ENCODE measurements at regions not wholly inside any gene's neighbourhood (a gene's known extent, or its start where the extent isn't known, plus 50 kb on each side); places are given as distances from the start of the nearest gene placed in this dataset.

- DNase-seq (no peak), FAIRE-seq (no peak)
- Histone ChIP-seq H3K9me3 (ENCODE audit: control insufficient read depth in 2 of 2, insufficient read depth in 1 of 2, low read depth in 1 of 2, low read length in 1 of 2) (no peaks in the 10 kb centered on the region), H3K36me3 (ENCODE audit: control insufficient read depth in 3 of 3, insufficient read depth in 2 of 3, low read depth in 1 of 3, low read length in 3 of 3) (no peaks in the 10 kb centered on the region), H3K27me3 (ENCODE audit: control insufficient read depth in 3 of 3, insufficient read depth in 3 of 3, low read length in 3 of 3) (peaks cover 0 to 3% (median 0%) of the 10 kb centered on the region in 3 donors), H3K4me3 (ENCODE audit: low read depth in 1 of 3, low read length in 3 of 3) (no peak overlapping the region), H3K27ac (ENCODE audit: low read depth in 1 of 3, low read length in 2 of 3) (peak overlapping the region in 1 of 3 donors; percentile 45), H3K4me1 (ENCODE audit: control insufficient read depth in 3 of 3, insufficient read depth in 2 of 3, low read depth in 1 of 3, low read length in 2 of 3) (peaks cover 0 to 12% (median 0%) of the 10 kb centered on the region in 3 donors)
- 86 to 87% (median 87%) methylated on average over 11 of the region's 11 CpGs for WGBS, 3 donors
These were observed 183.6 kb upstream of the GLI2 start for GRCh38 chr2:120552079-120552478.

GRCh38 chr2:120552800-120553481, 182.7 kb upstream of the GLI2 start:
- DNase-seq (peak; percentile 87 to 91), FAIRE-seq (no peak)
- WGBS, 3 donors: 4 to 12% (median 6%) methylated on average over 24 of the region's 24 CpGs
- peaks cover 0 to 5% (median 0%) of the 10 kb centered on the region in 3 donors for H3K4me1 ChIP-seq (ENCODE audit: control insufficient read depth in 3 of 3, insufficient read depth in 2 of 3, low read depth in 1 of 3, low read length in 2 of 3)
- no peaks in the 10 kb centered on the region for H3K36me3 ChIP-seq (ENCODE audit: control insufficient read depth in 3 of 3, insufficient read depth in 2 of 3, low read depth in 1 of 3, low read length in 3 of 3)
- H3K27ac ChIP-seq (ENCODE audit: low read depth in 1 of 3, low read length in 2 of 3): no peak overlapping the region
- peaks cover 0 to 3% (median 0%) of the 10 kb centered on the region in 3 donors for H3K27me3 ChIP-seq (ENCODE audit: control insufficient read depth in 3 of 3, insufficient read depth in 3 of 3, low read length in 3 of 3)
- H3K4me3 ChIP-seq (ENCODE audit: low read depth in 1 of 3, low read length in 3 of 3): no peak overlapping the region
- H3K9me3 ChIP-seq (ENCODE audit: control insufficient read depth in 2 of 2, insufficient read depth in 1 of 2, low read depth in 1 of 2, low read length in 1 of 2): no peaks in the 10 kb centered on the region

DNA sequence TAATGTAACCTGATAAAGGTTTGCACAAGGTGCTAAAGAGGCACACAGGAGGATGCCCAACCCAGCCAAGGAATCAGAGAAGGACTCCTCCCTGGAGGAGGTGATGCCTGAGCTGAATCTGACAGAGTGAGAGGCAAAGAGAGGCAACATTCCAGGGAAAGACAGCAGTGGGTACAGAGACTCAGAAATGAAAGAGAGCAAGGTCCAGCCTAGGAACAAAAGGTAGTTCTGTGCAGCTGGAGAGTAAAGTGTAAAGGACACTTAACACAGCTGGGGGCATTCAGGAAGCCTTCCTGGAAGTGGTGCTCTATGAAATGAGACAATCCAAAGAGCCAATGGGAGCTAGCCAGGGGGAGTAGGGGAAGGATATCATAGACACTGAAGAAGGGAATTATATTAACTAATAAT, 181.0 kb upstream of the GLI2 start:
- Histone ChIP-seq H3K27ac (ENCODE audit: low read depth in 1 of 3, low read length in 2 of 3) (no peak overlapping the region), H3K4me3 (ENCODE audit: low read depth in 1 of 3, low read length in 3 of 3) (no peak overlapping the region), H3K36me3 (ENCODE audit: control insufficient read depth in 3 of 3, insufficient read depth in 2 of 3, low read depth in 1 of 3, low read length in 3 of 3) (no peaks in the 10 kb centered on the region), H3K4me1 (ENCODE audit: control insufficient read depth in 3 of 3, insufficient read depth in 2 of 3, low read depth in 1 of 3, low read length in 2 of 3) (peaks cover 0 to 5% (median 0%) of the 10 kb centered on the region in 3 donors), H3K9me3 (ENCODE audit: control insufficient read depth in 2 of 2, insufficient read depth in 1 of 2, low read depth in 1 of 2, low read length in 1 of 2) (no peaks in the 10 kb centered on the region), H3K27me3 (ENCODE audit: control insufficient read depth in 3 of 3, insufficient read depth in 3 of 3, low read length in 3 of 3) (peaks cover 0 to 3% (median 0%) of the 10 kb centered on the region in 3 donors)
- DNase-seq (peak in 1 of 2 donors; percentile 13), FAIRE-seq (no peak)

DNA sequence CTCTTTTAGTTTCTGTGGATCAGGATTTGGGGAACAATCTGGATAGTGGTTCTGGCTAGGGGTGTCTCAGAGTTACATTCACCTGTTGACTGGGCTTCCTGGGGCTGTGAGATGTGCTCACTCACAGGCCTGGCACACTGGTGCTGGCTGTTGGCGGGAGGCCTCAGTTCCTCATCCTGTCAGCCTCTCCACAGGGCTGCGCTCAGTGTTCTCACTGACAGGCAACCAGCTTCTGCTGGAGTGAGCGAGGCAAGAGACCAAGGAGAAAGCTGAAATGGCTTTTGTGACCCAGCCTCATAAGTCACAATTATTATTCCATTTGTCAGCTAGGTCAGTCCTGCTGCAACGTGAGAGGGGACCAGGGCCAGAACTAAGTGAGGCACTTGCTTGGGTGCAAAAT, 180.6 kb upstream of the GLI2 start:
- no peak for FAIRE-seq
- no peaks in the 10 kb centered on the region for H3K9me3 ChIP-seq (ENCODE audit: control insufficient read depth in 2 of 2, insufficient read depth in 1 of 2, low read depth in 1 of 2, low read length in 1 of 2)
- peaks cover 0 to 3% (median 0%) of the 10 kb centered on the region in 3 donors for H3K27me3 ChIP-seq (ENCODE audit: control insufficient read depth in 3 of 3, insufficient read depth in 3 of 3, low read length in 3 of 3)
- WGBS, 3 donors: 76 to 91% (median 81%) methylated on average over 4 of the region's 4 CpGs
- peaks cover 0 to 5% (median 0%) of the 10 kb centered on the region in 3 donors for H3K4me1 ChIP-seq (ENCODE audit: control insufficient read depth in 3 of 3, insufficient read depth in 2 of 3, low read depth in 1 of 3, low read length in 2 of 3)
- H3K27ac ChIP-seq (ENCODE audit: low read depth in 1 of 3, low read length in 2 of 3): no peak overlapping the region
- no peak overlapping the region for H3K4me3 ChIP-seq (ENCODE audit: low read depth in 1 of 3, low read length in 3 of 3)
- DNase-seq: no peak
- H3K36me3 ChIP-seq (ENCODE audit: control insufficient read depth in 3 of 3, insufficient read depth in 2 of 3, low read depth in 1 of 3, low read length in 3 of 3): no peaks in the 10 kb centered on the region

- FAIRE-seq: no peak
- 19 to 56% (median 25%) methylated on average over 3 of the region's 3 CpGs for WGBS, 3 donors
- Histone ChIP-seq H3K27ac (ENCODE audit: low read depth in 1 of 3, low read length in 2 of 3) (no peak overlapping the region), H3K27me3 (ENCODE audit: control insufficient read depth in 3 of 3, insufficient read depth in 3 of 3, low read length in 3 of 3) (peaks cover 0 to 3% (median 0%) of the 10 kb centered on the region in 3 donors), H3K9me3 (ENCODE audit: control insufficient read depth in 2 of 2, insufficient read depth in 1 of 2, low read depth in 1 of 2, low read length in 1 of 2) (no peaks in the 10 kb centered on the region), H3K4me3 (ENCODE audit: low read depth in 1 of 3, low read length in 3 of 3) (no peak overlapping the region), H3K36me3 (ENCODE audit: control insufficient read depth in 3 of 3, insufficient read depth in 2 of 3, low read depth in 1 of 3, low read length in 3 of 3) (no peaks in the 10 kb centered on the region), H3K4me1 (ENCODE audit: control insufficient read depth in 3 of 3, insufficient read depth in 2 of 3, low read depth in 1 of 3, low read length in 2 of 3) (peaks cover 0 to 17% (median 0%) of the 10 kb centered on the region in 3 donors)
- no peak for DNase-seq
These were observed 178.8 kb upstream of the GLI2 start for GRCh38 chr2:120556911-120557310.

DNA sequence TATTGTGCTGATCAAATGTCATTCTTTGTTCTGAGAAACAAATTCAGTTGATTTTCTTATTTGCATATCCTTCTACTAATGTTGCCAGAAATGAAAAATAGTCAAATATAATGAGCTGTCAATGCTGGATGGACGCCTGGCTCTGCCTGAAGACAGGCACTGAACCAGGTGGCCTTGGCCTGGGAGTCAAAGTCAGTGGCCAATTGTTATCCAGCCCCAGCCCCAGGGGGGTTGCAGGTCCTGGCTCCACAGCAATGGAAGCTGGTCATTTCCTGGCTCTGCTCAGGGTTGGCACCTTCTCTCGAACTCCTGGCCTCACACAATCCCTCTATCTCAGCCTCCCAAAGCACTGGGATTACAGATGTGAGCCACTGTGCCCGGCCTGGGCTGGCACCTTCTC, 176.8 kb upstream of the GLI2 start:
- DNase-seq (no peak), FAIRE-seq (no peak)
- H3K27me3 ChIP-seq (ENCODE audit: control insufficient read depth in 3 of 3, insufficient read depth in 3 of 3, low read length in 3 of 3): peaks cover 0 to 3% (median 0%) of the 10 kb centered on the region in 3 donors
- H3K9me3 ChIP-seq (ENCODE audit: control insufficient read depth in 2 of 2, insufficient read depth in 1 of 2, low read depth in 1 of 2, low read length in 1 of 2): no peaks in the 10 kb centered on the region
- H3K4me1 ChIP-seq (ENCODE audit: control insufficient read depth in 3 of 3, insufficient read depth in 2 of 3, low read depth in 1 of 3, low read length in 2 of 3): peaks cover 0 to 21% (median 0%) of the 10 kb centered on the region in 3 donors
- H3K36me3 ChIP-seq (ENCODE audit: control insufficient read depth in 3 of 3, insufficient read depth in 2 of 3, low read depth in 1 of 3, low read length in 3 of 3): no peaks in the 10 kb centered on the region
- 72 to 80% (median 78%) methylated on average over 3 of the region's 3 CpGs for WGBS, 3 donors
- H3K4me3 ChIP-seq (ENCODE audit: low read depth in 1 of 3, low read length in 3 of 3): no peak overlapping the region
- no peak overlapping the region for H3K27ac ChIP-seq (ENCODE audit: low read depth in 1 of 3, low read length in 2 of 3)

- no peak overlapping the region for H3K4me3 ChIP-seq (ENCODE audit: low read depth in 1 of 3, low read length in 3 of 3)
- peaks cover 0 to 3% (median 0%) of the 10 kb centered on the region in 3 donors for H3K27me3 ChIP-seq (ENCODE audit: control insufficient read depth in 3 of 3, insufficient read depth in 3 of 3, low read length in 3 of 3)
- no peaks in the 10 kb centered on the region for H3K9me3 ChIP-seq (ENCODE audit: control insufficient read depth in 2 of 2, insufficient read depth in 1 of 2, low read depth in 1 of 2, low read length in 1 of 2)
- FAIRE-seq (no peak), DNase-seq (no peak)
- peaks cover 0 to 27% (median 0%) of the 10 kb centered on the region in 3 donors for H3K4me1 ChIP-seq (ENCODE audit: control insufficient read depth in 3 of 3, insufficient read depth in 2 of 3, low read depth in 1 of 3, low read length in 2 of 3)
- H3K27ac ChIP-seq (ENCODE audit: low read depth in 1 of 3, low read length in 2 of 3): no peak overlapping the region
- WGBS, 3 donors: 91 to 97% (median 95%) methylated on average over 5 of the region's 5 CpGs
- no peaks in the 10 kb centered on the region for H3K36me3 ChIP-seq (ENCODE audit: control insufficient read depth in 3 of 3, insufficient read depth in 2 of 3, low read depth in 1 of 3, low read length in 3 of 3)
These were observed 176.3 kb upstream of the GLI2 start for GRCh38 chr2:120559401-120559800.

DNA sequence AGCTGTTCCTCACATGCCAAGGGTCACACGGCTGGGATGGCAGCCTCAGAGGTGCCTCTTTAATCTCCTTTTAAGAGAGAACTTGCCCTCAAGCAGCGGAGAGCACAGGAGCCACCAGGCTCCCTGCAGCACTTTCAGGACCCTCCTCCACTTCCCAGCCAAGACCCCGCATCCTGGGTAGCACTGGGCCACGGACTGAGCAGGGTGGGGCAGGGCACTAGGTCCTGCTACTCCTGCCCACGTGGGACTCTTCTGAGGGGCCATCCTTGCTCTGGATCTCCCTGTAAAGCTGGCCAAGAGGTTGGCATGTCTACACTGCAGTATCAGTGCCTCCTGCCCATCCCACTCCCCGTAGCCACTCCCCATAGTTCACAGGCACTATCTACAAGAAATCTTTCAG, 175.3 kb upstream of the GLI2 start:
- Histone ChIP-seq H3K9me3 (ENCODE audit: control insufficient read depth in 2 of 2, insufficient read depth in 1 of 2, low read depth in 1 of 2, low read length in 1 of 2) (no peaks in the 10 kb centered on the region), H3K4me3 (ENCODE audit: low read depth in 1 of 3, low read length in 3 of 3) (no peak overlapping the region), H3K27ac (ENCODE audit: low read depth in 1 of 3, low read length in 2 of 3) (no peak overlapping the region), H3K36me3 (ENCODE audit: control insufficient read depth in 3 of 3, insufficient read depth in 2 of 3, low read depth in 1 of 3, low read length in 3 of 3) (no peaks in the 10 kb centered on the region), H3K27me3 (ENCODE audit: control insufficient read depth in 3 of 3, insufficient read depth in 3 of 3, low read length in 3 of 3) (no peaks in the 10 kb centered on the region), H3K4me1 (ENCODE audit: control insufficient read depth in 3 of 3, insufficient read depth in 2 of 3, low read depth in 1 of 3, low read length in 2 of 3) (peaks cover 0 to 36% (median 0%) of the 10 kb centered on the region in 3 donors)
- FAIRE-seq: no peak
- no peak for DNase-seq
- WGBS, 3 donors: 51 to 76% (median 57%) methylated on average over 6 of the region's 6 CpGs
